ENCODE measurements at regions not wholly inside any gene's neighbourhood (a gene's known extent, or its start where the extent isn't known, plus 50 kb on each side); places are given as distances from the start of the nearest gene placed in this dataset.
A peak's percentile ranks its signal among the peaks of the same experiment; 100 is the strongest.
"Not testable (repeated sequence)": the region's sequence is repeated elsewhere in the genome, so short reads cannot be mapped to it uniquely, and the experiment has no call there.

GRCh38 chr6:141501616-141502015 lies 631.1 kb upstream of the GJE1 start:
- no peak for DNase-seq (ENCODE audit: low read depth in 2 of 2)

GRCh38 chr6:141498977-141499376 lies 633.7 kb upstream of the GJE1 start:
- DNase-seq (ENCODE audit: low read depth in 2 of 2), result no peak

- DNase-seq (ENCODE audit: low read depth in 2 of 2), result no peak
Observed at GRCh38 chr6:141492521-141493284, 640.0 kb upstream of the GJE1 start.

- no peak for DNase-seq (ENCODE audit: low read depth in 2 of 2)
Observed at GRCh38 chr6:141491684-141492083, 641.0 kb upstream of the GJE1 start.

GRCh38 chr6:141490982-141491381 lies 641.7 kb upstream of the GJE1 start:
- no peak for DNase-seq (ENCODE audit: low read depth in 2 of 2)

GRCh38 chr6:141488488-141488887 lies 644.2 kb upstream of the GJE1 start:
- peak in 1 of 2 donors; percentile 49 for DNase-seq (ENCODE audit: low read depth in 2 of 2)

GRCh38 chr6:141486942-141487341 lies 645.8 kb upstream of the GJE1 start:
- peak in 1 of 2 donors; percentile 16 for DNase-seq (ENCODE audit: low read depth in 2 of 2)

GRCh38 chr6:141484711-141485110 lies 648.0 kb upstream of the GJE1 start:
- no peak for DNase-seq (ENCODE audit: low read depth in 2 of 2)

- peak; percentile 23 to 88 for DNase-seq (ENCODE audit: low read depth in 2 of 2)
Observed at GRCh38 chr6:141483598-141484061, 649.1 kb upstream of the GJE1 start.

- no peak for DNase-seq (ENCODE audit: low read depth in 2 of 2)
Observed at GRCh38 chr6:141482796-141483597, 649.7 kb upstream of the GJE1 start.

- DNase-seq (ENCODE audit: low read depth in 2 of 2), result peak in 1 of 2 donors; percentile 32
Observed at GRCh38 chr6:141475259-141475658, 657.5 kb upstream of the GJE1 start.

GRCh38 chr6:141472162-141472928 lies 660.4 kb upstream of the GJE1 start:
- DNase-seq (ENCODE audit: low read depth in 2 of 2), result no peak

- no peak for DNase-seq (ENCODE audit: low read depth in 2 of 2)
Observed at GRCh38 chr6:141470810-141471209, 661.9 kb upstream of the GJE1 start.

- no peak for DNase-seq (ENCODE audit: low read depth in 2 of 2)
Observed at GRCh38 chr6:141467881-141468280, 664.8 kb upstream of the GJE1 start.

- no peak for DNase-seq (ENCODE audit: low read depth in 2 of 2)
Observed at GRCh38 chr6:141467041-141467440, 665.7 kb upstream of the GJE1 start.

GRCh38 chr6:141464896-141465295 lies 667.8 kb upstream of the GJE1 start:
- no peak for DNase-seq (ENCODE audit: low read depth in 2 of 2)

GRCh38 chr6:141464490-141464889 lies 668.2 kb upstream of the GJE1 start:
- DNase-seq (ENCODE audit: low read depth in 2 of 2), result peak; percentile 29 to 30

GRCh38 chr6:141463237-141463977 lies 669.3 kb upstream of the GJE1 start:
- no peak for DNase-seq (ENCODE audit: low read depth in 2 of 2)

- DNase-seq (ENCODE audit: low read depth in 2 of 2), result no peak
Observed at GRCh38 chr6:141460743-141461484, 671.8 kb upstream of the GJE1 start.

- not testable (repeated sequence) for DNase-seq (ENCODE audit: low read depth in 2 of 2)
Observed at GRCh38 chr6:141460245-141460644, 672.5 kb upstream of the GJE1 start.

Measured in dermis microvascular lymphatic vessel endothelial cell (primary cell).